ENCODE measurements at regions not wholly inside any gene's neighbourhood (a gene's known extent, or its start where the extent isn't known, plus 50 kb on each side); places are given as distances from the start of the nearest gene placed in this dataset.

- no peak for FAIRE-seq
These were observed 669.1 kb downstream of the SATB2 start for GRCh38 chr2:198788676-198789075.

DNA sequence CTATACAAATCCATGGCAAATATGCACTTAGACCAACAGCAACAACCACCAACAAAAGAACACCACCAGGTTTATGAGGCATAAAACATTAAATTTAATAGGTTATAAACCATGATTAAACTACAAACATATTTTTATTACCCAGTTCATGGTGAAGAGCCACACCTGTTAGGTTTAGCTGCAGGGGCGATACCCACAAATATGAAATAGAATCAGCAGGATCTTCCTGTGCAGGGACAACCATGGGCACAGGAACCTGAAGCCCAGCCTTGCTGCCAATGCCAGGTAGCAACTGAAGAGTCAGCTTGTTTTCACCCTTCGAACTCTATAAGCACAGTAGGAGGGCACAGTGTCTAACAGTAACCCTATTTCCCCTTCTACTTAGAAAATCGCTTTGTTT is 675.0 kb downstream of the SATB2 start:
- FAIRE-seq, result no peak

DNA sequence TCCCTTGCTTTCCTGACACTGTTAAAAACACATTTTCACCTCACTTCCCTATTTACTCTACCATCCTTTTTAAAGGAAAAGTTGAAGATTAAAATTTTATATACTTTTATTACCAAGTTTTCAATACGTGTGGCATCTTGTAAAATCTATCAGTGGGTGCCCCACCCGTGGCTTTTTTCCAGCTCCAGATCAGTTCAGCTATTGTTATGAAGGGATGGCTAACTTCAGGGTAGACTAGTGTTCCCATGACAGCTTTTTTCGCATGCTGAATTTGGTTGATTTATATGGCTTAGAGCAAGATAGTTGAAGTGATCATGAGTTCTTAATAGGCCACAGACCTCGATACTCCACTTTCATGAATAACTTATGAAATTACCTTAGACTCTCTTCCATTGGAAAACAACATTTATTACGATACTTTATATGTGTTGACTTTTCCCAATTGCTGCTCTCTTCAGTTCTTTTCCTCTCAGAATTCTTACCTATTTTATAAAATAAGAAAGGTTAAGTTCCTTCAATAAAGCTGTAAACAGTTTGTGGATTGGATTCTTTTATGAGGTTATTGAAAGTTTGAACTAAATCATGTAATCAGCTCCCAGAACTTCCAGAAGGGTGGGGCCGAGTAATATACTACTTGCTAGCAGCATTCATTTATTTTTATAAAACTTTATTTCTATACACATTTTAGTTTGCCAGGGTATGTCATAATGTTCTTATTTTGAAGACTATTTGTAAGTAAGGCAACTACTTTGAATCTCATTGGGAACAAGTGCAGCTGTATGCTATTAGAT is 680.9 kb downstream of the SATB2 start:
- no peak for FAIRE-seq

DNA sequence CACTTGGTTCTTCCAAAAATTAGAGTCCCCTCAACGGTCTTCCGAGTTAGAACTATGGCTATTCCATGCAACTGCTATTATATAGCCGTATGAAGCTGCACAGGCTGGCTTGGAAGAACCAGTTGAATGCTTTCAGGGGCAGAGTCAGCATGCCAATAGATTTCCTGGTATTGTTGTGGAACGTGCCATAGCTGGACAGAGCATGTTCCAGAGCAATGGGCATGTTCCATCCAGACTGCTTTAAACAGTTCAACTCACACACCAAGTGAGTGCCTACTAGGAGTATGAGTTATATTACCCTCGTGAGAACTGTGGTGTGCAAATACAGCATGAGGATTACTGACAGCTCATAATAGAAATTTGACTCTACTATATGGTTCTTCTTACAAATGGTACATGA is 682.0 kb downstream of the SATB2 start:
- no peak for FAIRE-seq

GRCh38 chr2:198774576-198774975 is 683.2 kb downstream of the SATB2 start:
- FAIRE-seq, result no peak

GRCh38 chr2:198767694-198768093 is 690.0 kb downstream of the SATB2 start:
- no peak for FAIRE-seq

DNA sequence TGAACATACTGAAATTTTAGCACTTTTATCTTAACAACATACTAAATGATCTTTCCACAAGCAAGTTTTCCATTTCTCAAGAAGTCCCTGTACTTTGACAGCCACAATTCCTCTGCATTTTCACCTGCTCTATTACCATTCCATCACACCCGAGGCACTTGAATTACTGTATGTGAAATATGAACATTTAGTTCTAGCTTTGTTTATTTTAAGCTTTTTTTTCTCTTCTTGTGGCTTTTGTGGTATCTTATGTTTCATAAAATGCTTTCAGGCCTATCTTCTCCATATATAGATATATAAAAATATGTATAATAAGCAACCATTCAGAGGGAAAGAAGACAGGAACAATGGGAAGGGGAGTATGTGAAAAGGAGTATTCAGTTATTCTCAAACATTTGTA is 693.9 kb downstream of the SATB2 start:
- no peak for FAIRE-seq

GRCh38 chr2:198762441-198762840 is 695.3 kb downstream of the SATB2 start:
- FAIRE-seq, result no peak

- no peak for FAIRE-seq
These were observed 700.7 kb downstream of the SATB2 start for GRCh38 chr2:198757069-198757468.

- no peak for FAIRE-seq
These were observed 701.6 kb downstream of the SATB2 start for GRCh38 chr2:198756166-198756565.

DNA sequence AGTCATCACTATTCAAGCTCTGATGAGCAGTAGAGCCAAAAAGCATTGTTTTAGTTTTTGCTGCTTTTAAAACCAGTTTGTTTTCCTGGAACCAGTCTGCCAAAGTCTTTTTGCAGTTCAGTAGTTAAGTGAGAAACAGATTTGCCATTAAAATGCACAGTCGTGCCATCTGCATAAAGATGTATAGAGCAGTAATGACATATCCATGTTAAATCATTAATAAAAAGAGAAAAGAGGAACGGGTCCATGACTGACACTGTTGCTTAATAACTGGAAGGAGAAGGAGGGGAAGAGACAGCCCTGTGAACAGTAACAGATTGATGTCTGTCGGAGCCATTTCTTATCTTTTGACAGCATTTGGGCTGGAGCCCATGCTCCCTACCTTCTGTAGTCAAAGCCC is 704.6 kb downstream of the SATB2 start:
- FAIRE-seq, result no peak

- FAIRE-seq, result no peak
These were observed 708.4 kb downstream of the SATB2 start for GRCh38 chr2:198749364-198749763.

DNA sequence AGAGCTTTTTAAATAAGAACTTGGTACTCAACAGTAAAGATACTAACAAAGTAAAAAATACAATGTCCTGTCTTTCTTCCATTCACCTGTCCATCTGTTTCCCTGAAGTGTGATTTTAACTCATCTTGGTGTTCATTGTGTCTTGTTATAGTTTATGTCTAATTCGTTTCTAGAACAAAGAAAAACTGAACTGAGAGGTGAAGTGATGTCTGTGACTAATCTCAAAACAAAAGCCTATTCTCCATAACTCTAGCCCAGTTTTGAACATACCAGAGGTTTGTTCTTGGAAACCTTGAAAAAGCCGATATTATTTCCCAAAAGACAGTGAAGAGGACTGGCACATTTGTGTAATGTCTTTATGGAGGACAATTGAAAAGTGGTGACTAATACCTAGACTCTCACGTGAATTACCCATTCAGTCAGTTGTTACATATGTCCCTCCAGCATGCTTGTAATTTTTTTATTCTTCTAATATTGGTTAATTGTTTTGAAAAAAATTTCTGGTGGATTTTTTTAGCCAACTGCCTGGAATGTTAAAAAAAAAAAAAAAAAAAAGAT is 725.8 kb downstream of the SATB2 start:
- no peak for FAIRE-seq

DNA sequence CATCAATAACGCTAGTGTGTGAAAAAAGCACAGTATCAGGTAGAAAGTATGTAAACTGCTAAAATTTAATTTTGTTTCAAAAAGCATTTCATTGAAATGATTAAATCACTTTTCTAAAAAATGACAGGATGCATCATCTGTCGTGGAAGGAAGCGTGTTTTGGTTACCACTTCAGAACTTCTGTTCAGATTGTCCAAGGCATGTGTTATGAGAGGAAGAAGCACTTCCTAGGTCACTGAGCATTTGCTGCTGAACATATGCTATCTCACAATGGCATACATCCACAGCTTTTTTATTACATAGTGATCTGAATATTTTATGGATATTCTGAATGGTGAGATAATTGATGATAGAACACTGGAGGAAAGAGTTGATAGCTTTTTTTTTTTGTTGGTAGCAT is 737.5 kb downstream of the SATB2 start:
- no peak for FAIRE-seq

- FAIRE-seq, result no peak
These were observed 740.3 kb downstream of the SATB2 start for GRCh38 chr2:198717451-198717850.

DNA sequence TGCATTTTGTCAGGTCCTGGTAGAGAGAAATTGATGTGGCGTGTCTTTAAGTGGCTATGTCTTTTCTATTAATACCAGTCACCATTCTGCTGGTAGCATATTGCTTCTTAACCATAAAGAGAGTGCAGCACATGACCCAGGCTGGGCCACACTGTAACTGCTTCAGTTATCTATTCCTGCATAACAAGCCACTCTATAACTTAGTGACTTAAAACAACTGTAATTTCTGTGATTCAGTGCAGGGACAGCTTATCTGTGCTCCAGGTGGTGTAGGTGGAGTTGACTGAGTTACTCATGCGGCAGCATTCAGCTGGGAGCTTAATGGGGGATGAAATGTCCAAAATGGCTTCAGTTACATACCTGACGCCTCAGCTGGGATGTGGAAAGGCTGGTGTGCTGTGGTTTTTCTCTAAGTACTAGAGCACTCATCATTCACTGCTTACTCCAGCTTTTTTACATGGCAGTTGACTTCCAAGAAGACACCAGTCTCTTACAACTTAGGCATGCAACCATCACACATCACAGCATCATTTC is 742.4 kb downstream of the SATB2 start:
- FAIRE-seq, result no peak

GRCh38 chr2:198712485-198712884 is 745.3 kb downstream of the SATB2 start:
- no peak for FAIRE-seq

DNA sequence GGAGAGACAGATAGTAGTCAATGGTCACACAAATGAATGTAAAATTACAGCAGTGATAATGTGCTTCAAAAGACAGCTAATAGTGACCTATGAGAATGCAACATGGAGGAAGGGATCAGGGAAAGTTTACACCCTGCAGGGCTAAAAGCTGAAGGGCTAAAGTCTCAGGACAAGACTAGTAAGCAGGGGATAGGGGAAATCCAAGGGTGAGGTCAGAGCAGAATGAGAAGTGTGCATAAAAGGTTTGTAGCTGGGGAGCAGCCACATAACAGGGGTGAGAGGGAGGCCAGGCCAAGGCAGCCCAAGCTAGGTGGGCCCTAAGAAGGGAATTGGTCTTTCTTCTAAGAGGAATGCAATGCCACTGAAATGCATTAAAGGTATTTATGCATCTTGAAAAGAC is 746.3 kb downstream of the SATB2 start:
- FAIRE-seq, result no peak

- no peak for FAIRE-seq
These were observed 747.2 kb downstream of the SATB2 start for GRCh38 chr2:198710562-198710961.

DNA sequence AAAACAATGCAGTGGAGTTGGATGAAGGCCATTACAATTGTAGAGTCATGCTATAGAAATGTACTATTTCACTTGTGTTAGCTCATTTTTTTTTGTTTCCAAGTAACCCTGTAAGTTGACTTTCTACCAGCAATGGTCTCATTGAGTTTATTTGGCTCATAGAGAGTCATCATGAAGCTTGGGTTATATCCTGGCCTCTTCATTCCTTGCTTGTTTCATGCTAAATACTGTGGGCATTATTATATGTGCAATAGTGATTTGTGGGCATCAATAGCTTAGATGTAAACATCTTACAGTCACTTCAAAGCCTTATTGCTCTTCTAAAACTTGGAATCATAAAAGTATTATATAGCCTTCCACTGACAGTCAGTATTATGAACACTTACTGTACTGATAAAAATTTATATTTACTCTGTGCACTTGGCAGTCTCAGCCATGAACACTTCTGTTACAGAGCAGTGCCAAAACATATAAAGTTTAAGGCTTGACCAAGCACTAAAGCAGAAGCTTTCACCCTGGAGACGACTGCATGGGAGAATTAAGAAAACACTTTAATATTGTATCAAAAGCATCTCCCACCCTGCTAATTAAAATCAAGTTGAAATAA is 751.2 kb downstream of the SATB2 start:
- no peak for FAIRE-seq

DNA sequence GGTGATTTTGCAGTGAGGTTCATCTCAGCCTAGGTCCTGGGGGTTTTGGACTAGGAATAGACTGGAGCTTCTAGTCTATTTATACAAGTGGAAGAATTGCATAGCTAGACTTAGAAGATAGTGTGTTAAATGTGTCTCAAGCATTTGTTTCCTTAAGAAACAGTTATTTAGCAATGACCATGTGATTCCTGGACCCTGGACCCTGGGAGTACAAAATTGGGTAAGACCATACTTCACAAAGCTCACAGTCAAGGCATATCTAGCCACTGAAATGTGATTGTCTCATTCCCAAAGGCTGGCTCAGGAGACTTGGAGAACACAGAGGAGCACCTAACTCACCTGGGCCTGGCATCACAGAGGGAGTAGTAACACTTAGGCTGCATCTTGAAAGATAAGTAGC is 754.5 kb downstream of the SATB2 start:
- FAIRE-seq, result no peak

- FAIRE-seq, result no peak
These were observed 754.9 kb downstream of the SATB2 start for GRCh38 chr2:198702796-198703195.

DNA sequence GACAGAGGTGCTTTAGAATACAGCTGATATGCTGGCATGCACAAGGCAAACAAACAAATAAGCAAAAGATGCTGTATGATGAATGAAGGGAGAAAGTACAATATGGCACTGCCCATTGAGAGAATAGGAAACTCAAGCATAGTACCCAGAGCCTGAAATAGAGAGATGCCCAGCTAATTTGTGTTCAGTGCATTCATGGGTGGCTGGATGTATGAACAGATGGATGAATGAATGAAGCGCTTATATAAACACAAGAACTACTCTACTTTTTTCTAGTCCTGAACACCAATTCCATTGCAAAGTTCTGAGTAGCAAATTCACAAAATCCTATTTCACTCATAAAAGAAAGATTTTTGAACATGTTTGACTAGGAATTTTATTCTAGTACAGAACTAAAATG is 756.3 kb downstream of the SATB2 start:
- FAIRE-seq, result no peak

- no peak for FAIRE-seq
These were observed 757.4 kb downstream of the SATB2 start for GRCh38 chr2:198700319-198700718.
